ENCODE measurements at regions not wholly inside any gene's neighbourhood (a gene's known extent, or its start where the extent isn't known, plus 50 kb on each side); places are given as distances from the start of the nearest gene placed in this dataset.
"Not testable (repeated sequence)": the region's sequence is repeated elsewhere in the genome, so short reads cannot be mapped to it uniquely, and the experiment has no call there.

DNA sequence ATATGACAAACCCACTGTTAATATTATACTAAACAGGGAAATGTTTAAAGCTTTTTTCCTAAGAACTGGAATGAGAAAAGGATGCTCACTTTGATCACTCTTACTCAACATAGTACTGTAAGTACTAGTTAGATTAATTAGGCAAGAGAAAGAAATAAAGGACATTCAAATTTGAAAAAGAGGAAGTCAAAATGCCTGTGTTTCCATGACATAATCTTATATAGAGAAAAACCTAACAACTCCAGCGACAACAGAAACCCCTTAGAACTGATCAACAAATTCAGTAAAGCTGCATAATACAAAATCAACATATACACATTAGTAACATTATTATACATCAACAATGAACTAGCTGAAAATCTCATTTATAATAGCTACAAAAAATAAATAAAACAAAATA lies 200.6 kb upstream of the ROBO1 start:
- H3K4me1 ChIP-seq, result no peaks in the 10 kb centered on the region
- ATAC-seq, result no peak
- H3K4me3 ChIP-seq, result no peak overlapping the region
- peaks cover 0 to 7% (median 0%) of the 10 kb centered on the region in 3 donors for H3K9me3 ChIP-seq
- no peak for TF ChIP-seq POLR2A (IDR thresholded peaks at IDR 0.05)
- TF ChIP-seq, protein P1, sequence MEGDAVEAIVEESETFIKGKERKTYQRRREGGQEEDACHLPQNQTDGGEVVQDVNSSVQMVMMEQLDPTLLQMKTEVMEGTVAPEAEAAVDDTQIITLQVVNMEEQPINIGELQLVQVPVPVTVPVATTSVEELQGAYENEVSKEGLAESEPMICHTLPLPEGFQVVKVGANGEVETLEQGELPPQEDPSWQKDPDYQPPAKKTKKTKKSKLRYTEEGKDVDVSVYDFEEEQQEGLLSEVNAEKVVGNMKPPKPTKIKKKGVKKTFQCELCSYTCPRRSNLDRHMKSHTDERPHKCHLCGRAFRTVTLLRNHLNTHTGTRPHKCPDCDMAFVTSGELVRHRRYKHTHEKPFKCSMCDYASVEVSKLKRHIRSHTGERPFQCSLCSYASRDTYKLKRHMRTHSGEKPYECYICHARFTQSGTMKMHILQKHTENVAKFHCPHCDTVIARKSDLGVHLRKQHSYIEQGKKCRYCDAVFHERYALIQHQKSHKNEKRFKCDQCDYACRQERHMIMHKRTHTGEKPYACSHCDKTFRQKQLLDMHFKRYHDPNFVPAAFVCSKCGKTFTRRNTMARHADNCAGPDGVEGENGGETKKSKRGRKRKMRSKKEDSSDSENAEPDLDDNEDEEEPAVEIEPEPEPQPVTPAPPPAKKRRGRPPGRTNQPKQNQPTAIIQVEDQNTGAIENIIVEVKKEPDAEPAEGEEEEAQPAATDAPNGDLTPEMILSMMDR (IDR thresholded peaks at IDR 0.05), result no peak
- no peak for TF ChIP-seq EP300 (IDR thresholded peaks at IDR 0.05)
- TF ChIP-seq POLR2AphosphoS5 (IDR thresholded peaks at IDR 0.05), result no peak
- H3K27me3 ChIP-seq, result no peaks in the 10 kb centered on the region
- H3K36me3 ChIP-seq, result no peaks in the 10 kb centered on the region
- H3K27ac ChIP-seq, result no peak overlapping the region
- WGBS, 2 donors (ENCODE audit: low coverage in 1 of 2), result 88 to 100% methylated on average over 1 of the region's 1 CpG

DNA sequence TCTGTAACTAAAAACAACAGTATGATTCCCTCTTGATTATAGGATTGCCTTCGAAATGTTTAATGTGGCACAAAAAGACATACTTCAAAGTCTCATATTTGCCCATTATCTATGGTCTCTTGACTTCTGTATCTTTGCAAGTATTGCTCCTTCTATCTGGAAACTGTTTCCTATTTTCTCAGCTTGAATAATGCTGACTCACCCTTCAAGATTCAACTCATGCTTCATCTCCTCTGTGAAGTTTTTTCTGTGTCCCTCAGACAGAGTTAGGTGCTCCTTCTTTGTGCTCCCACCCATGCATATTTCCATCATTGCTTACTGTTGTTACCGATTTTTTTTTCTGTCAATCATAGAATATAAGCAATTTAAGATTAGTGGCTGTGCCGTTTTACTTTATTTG lies 192.8 kb upstream of the ROBO1 start:
- ATAC-seq, result no peak
- 57 to 67% methylated on average over 3 of the region's 3 CpGs for WGBS, 2 donors (ENCODE audit: low coverage in 1 of 2)

DNA sequence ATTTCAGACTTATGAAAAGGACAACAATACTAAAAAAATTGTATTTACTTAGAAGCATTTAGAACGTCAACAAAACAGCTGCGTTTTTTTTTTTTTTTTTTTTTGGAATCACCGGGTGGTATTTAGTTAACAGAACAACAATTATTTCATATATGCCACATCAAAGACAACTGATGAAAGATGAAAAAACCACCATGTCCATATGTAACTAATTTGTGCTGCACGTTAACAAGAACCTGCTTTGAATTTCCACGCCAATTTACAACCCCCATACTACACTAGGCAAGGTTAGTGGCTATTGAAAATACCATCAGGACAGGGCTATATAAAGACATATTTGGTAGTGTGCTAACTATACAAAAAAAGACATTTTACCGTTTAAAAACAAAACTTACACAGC lies 189.3 kb upstream of the ROBO1 start:
- no peak for ATAC-seq
- no peak overlapping the region for H3K27ac ChIP-seq
- WGBS, 2 donors (ENCODE audit: low coverage in 1 of 2), result 77 to 88% methylated on average over 6 of the region's 6 CpGs
- no peaks in the 10 kb centered on the region for H3K9me3 ChIP-seq
- no peaks in the 10 kb centered on the region for H3K36me3 ChIP-seq
- TF ChIP-seq POLR2A (IDR thresholded peaks at IDR 0.05) (no peak), POLR2AphosphoS5 (IDR thresholded peaks at IDR 0.05) (no peak), EP300 (IDR thresholded peaks at IDR 0.05) (no peak)
- TF ChIP-seq, protein P1 (IDR thresholded peaks at IDR 0.05), result no peak
- H3K27me3 ChIP-seq, result no peaks in the 10 kb centered on the region
- H3K4me3 ChIP-seq, result no peak overlapping the region
- H3K4me1 ChIP-seq, result no peaks in the 10 kb centered on the region

More for the DNA sequence above, 192.8 kb upstream of the ROBO1 start:
- H3K4me1 ChIP-seq, result no peaks in the 10 kb centered on the region
- no peaks in the 10 kb centered on the region for H3K27me3 ChIP-seq
- TF ChIP-seq POLR2A (IDR thresholded peaks at IDR 0.05), result no peak
- TF ChIP-seq, protein P1 (IDR thresholded peaks at IDR 0.05), result no peak
- TF ChIP-seq EP300 (IDR thresholded peaks at IDR 0.05), result no peak
- TF ChIP-seq POLR2AphosphoS5 (IDR thresholded peaks at IDR 0.05), result no peak
- H3K36me3 ChIP-seq, result no peaks in the 10 kb centered on the region
- H3K4me3 ChIP-seq, result no peak overlapping the region
- H3K9me3 ChIP-seq, result peaks cover 0 to 13% (median 0%) of the 10 kb centered on the region in 3 donors
- H3K27ac ChIP-seq, result no peak overlapping the region

DNA sequence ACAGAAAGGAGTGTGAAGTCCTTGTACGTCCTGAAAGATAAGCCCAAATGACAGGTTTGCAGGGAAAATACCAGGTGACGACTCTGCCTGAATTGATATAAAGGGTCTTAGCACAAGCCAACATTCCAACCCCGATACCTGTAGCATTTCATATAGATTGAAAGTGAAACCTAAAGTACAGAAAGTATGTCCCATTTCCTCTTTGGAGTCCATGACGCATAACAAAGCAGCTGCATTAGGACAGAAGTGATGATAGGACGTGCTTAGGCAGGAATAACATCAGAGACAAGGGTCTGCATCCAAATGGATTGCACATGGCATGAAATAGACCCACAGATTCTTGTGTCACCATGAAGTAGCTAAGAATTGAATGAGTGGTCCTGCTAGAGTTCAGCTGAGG lies 187.0 kb upstream of the ROBO1 start:
- H3K27me3 ChIP-seq, result no peaks in the 10 kb centered on the region
- H3K27ac ChIP-seq, result no peak overlapping the region
- H3K36me3 ChIP-seq, result no peaks in the 10 kb centered on the region
- H3K9me3 ChIP-seq, result no peaks in the 10 kb centered on the region
- no peaks in the 10 kb centered on the region for H3K4me1 ChIP-seq
- H3K4me3 ChIP-seq, result no peak overlapping the region
- no peak for TF ChIP-seq POLR2AphosphoS5 (IDR thresholded peaks at IDR 0.05)
- no peak for TF ChIP-seq POLR2A (IDR thresholded peaks at IDR 0.05)
- no peak for TF ChIP-seq EP300 (IDR thresholded peaks at IDR 0.05)
- TF ChIP-seq, protein P1 (IDR thresholded peaks at IDR 0.05), result no peak
- WGBS, 2 donors (ENCODE audit: low coverage in 1 of 2), result 76 to 89% methylated on average over 3 to 5 of the region's 5 CpGs
- no peak for ATAC-seq

DNA sequence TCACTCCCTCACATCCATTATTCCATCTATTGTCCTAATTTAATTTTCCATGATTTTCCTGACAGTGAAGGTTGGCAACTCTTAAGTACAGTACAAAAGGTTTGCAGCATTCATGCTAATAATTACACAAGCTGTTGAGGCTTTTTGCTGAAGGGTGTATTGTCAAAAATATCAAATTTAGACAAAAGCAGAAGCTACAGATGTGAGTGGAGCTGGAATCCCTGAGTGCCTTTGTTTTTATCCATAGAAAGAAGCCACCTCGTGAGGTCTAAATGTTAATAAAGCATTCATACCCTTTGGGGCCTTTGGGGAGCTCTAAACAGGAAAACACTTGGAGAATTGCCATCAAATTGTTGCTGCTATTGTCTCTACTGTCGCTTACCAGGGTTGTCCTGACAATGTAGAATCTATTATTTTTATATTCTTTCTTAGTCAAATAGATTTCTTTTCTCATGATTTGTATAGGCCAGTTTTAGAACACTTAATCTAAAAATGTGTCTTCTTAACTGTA lies 185.8 kb upstream of the ROBO1 start:
- no peak for ATAC-seq
- Histone ChIP-seq H3K9me3 (no peaks in the 10 kb centered on the region), H3K27ac (no peak overlapping the region), H3K4me3 (no peak overlapping the region), H3K4me1 (no peaks in the 10 kb centered on the region), H3K27me3 (no peaks in the 10 kb centered on the region), H3K36me3 (no peaks in the 10 kb centered on the region)
- 59 to 66% methylated on average over 2 of the region's 2 CpGs for WGBS, 2 donors (ENCODE audit: low coverage in 1 of 2)
- TF ChIP-seq, protein P1 (IDR thresholded peaks at IDR 0.05), result no peak
- TF ChIP-seq POLR2AphosphoS5 (IDR thresholded peaks at IDR 0.05) (no peak), EP300 (IDR thresholded peaks at IDR 0.05) (no peak), POLR2A (IDR thresholded peaks at IDR 0.05) (no peak)

DNA sequence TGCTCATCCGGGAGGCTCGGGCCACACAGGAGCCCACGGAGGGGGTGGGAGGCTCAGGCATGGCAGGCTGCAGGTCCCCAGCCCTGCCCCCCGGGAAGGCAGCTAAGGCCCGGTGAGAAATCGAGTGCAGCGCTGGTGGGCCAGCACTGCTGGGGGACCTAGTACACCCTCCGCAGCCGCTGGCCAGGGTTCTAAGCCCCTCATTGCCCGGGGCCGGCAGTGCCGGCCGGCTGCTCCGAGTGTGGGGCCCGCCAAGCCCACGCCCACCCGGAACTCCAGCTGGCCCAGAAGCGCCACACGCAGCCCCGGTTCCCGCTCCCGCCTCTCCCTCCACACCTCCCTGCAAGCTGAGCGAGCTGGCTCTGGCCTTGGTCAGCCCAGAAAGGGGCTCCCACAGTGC lies 183.6 kb upstream of the ROBO1 start:
- ATAC-seq, H3K4me3 ChIP-seq, H3K27me3 ChIP-seq, H3K27ac ChIP-seq, H3K9me3 ChIP-seq, H3K36me3 ChIP-seq, H3K4me1 ChIP-seq: not testable (repeated sequence)
- WGBS, 2 donors (ENCODE audit: low coverage in 1 of 2), result no CpG with 5 or more reads among the region's 23 CpGs

Measured in gastroesophageal sphincter (tissue), 4 donors.